Activated T-cell treated with anti-CD3 and anti-CD28 coated beads for 1 hour (primary cell): ENCODE measurements at regions not wholly inside any gene's neighbourhood (a gene's known extent, or its start where the extent isn't known, plus 50 kb on each side); places are given as distances from the start of the nearest gene placed in this dataset.
"Not testable (repeated sequence)": the region's sequence is repeated elsewhere in the genome, so short reads cannot be mapped to it uniquely, and the experiment has no call there.

Experiments used
- DNase-seq: peaks from one replicate; pipeline ENCODE4 v3.0.0-alpha.2; 2020; ENCODE audit warnings: low read depth

DNA sequence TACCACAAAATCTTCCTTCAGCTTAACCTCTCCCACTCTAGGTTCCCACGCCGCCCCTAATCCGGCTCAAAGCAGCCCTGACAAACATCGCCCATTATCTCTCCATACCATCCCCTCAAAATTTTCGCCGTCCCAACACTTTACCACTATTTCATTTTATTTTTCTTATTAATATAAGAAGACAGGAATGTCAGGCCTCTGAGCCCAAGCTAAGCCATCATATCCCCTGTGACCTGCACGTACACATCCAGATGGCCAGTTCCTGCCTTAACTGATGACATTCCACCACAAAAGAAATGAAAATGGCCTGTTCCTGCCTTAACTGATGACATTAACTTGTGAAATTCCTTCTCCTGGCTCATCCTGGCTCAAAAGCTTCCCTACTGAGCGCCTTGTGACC lies 243.4 kb upstream of the PROK2 start:
- DNase-seq: not testable (repeated sequence)

DNA sequence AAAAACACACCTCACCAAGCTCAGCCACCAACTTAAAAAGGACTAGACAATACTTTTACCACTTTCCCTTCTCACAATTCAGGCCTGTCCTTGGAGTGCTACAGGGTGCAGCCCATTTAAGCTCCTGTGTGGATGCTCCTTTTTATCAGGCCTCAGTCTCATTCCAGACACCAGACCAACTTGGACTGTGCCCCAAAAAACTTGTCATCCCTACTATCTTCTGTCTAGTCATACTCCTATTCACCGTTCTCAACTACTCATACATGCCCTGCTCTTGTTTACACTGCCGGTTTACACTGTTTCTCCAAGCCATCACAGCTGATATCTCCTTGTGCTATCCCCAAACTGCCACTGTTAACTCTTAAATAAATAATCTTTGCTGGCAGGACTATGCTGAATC lies 242.8 kb upstream of the PROK2 start:
- not testable (repeated sequence) for DNase-seq

DNA sequence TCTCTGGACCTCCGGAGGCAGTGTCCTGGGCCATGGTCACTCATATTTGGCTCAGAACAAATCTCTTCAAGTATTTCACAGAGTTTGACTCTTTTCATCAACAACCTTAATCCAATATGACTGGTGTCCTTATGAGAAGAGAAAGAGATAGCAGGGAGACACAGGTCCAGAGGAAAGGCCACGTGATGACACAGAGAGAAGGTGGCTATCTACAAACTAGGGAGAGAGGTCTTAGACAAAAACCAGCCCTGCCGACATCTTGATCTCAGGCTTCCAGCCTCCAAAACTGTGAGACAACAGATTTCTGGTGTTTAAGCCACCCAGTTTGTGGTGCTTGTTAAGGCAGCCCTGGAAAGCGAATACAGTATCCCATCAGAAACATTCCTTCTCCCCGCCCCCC lies 237.1 kb upstream of the PROK2 start:
- no peak for DNase-seq

DNA sequence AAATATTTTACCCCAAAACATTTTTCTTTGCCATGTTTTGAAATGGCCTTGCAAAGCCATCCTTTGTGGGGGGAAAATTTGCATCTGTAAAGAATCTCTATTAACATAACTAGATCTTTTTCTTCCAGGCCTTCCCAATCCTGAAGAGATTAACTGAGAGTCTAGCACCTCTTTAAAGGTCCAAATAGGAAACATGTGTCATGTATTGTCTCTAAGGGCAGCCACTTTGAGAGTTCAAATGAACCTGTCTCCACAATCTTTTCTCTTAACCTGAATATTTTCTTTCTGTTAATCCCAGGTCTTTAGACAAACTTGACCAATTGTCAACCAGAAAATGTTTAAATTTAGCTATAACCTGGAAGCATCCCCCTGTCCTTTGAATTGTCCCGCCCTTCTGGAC lies 236.6 kb upstream of the PROK2 start:
- no peak for DNase-seq

DNA sequence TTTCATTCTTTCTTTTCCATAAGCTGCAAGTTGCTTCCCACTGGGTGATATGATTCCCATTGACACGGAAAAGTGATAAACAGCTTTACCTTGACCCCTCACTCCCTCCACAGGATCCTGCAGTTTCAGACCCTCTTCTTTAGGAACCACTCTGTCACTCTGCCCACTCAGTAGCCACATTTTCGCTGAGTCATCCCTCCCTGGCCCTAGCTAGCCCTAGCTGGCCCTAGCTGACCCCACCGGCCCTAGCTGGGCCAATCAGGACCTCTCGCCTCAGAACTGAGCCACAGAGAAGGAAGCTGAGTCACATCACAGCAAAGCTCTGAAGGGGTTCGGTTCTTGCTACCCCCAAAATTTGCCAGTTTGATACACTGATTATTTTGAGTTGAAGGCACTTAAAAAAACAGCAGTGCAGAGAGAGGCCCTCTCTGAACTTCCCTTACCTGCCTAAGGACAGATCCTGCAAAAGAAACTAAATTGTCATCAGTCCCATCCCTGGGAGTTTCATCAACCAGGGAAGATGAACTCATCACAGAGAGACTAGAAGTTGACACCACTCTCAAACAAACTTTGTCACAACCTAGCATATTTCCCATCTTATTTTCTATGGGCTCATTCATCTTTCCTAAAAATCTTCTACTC lies 233.5 kb upstream of the PROK2 start:
- DNase-seq: no peak

DNA sequence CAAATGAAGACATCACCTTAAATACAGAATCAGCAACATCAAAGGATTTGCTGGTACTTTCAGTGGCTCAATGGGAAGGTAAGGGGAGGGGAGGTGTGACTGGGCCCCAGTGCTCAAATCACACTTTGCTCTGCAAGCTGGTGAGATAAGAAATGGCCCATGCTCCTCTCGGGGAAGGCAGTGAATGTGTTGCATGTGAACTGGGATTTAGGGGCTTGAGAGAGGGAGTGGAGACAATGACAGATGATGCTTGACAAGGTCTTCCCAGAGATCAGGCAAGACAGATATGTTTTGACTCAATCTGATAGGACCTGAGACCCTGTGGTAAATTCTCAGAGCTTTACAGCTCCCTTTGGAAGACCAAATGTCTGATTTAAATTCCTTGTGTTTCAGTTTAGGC lies 233.0 kb upstream of the PROK2 start:
- no peak for DNase-seq

DNA sequence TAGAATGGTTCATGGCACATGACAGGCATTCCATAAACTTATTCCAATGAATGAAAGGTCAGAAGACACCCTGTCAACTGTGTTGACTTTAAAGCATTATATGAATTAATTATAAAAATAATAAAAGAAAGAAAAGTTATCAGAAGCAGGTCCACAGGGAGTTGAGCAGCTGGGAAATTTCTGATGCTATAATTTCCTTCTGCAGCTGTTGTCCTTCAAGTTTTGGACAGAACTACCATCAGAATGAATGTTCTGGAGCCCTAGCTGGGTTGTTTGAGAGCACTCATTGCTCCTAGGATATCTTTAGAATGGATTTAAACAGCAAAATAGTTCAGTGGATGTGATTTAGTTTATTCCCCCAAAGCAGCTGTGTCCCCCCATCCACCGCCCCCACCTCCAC lies 232.4 kb upstream of the PROK2 start:
- DNase-seq: no peak

DNA sequence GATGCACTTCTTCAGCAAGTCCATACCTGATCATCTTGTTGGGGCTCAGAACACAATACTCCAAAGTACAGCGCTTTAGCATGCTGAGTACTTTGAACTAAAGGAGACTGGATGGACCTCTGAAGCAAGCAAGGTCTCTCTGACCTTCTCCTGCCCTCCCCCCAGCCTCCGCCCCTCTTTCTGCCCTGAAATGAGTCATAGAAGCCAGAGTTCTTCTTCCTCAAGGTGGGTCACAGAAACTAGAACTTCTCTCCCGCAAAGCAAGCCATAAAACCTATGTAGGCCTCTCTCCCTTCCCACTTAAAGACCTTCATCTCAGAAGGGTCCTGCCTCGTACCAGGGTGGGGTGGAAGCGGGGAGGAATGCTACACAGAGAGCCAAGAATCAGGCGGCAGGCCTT lies 230.5 kb upstream of the PROK2 start:
- DNase-seq: no peak

DNA sequence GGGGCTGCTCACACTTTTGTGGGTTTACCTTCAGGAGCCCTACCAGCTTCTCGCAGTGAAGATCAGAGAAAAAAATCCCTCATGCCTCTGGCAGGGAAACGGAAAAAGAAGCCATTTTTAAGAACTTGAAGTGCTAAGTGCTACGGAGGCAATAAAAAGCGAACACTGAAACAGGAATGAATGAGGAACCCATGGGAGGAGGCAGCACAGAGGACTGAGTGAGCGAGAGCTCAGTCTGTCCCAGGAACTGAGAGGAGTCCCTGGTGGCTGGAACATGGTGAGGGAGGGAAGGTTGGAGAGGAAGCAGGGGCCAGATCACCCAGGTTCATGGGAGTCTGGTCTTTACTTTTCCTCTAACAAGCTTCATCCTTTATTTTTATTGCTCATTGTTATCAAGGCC lies 228.1 kb upstream of the PROK2 start:
- DNase-seq: no peak

DNA sequence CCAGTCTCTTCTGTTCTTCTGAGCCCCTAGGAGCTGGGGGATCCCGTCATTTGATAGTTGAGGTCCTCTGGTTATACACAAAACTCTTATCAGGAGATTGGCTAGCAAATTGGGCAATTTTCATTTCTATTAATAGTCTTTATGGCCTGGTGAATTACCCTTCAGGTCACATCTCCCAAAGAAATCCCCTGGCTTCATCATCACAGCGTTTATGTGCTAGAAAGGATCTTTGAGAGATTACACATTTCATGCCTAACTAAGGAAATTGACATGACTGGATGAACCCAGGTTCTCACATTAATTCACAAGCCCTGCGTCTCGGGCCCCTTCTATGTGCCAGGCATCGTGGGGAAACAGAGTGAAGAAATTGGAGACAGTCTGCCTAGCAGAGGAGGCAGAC lies 227.4 kb upstream of the PROK2 start:
- DNase-seq: no peak

DNA sequence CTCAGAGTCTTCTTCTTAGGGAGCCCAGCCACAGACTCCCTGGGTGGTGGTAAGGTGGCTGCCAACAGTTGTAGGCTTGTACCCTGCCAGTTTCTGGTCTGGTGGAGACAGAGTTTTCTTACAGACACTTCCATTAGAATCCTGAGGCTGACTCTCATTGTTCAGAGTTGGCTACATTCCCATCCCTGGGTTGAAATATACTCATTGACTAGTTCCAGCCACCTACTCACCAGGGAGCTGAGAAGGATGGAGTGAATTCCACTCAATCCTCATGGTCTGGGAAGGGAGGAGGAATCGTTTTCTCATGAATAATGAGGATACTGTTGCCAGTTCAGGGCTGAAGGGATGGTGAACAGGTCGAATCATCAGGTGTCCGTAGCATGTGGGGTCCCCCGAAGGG lies 226.5 kb upstream of the PROK2 start:
- DNase-seq: no peak

DNA sequence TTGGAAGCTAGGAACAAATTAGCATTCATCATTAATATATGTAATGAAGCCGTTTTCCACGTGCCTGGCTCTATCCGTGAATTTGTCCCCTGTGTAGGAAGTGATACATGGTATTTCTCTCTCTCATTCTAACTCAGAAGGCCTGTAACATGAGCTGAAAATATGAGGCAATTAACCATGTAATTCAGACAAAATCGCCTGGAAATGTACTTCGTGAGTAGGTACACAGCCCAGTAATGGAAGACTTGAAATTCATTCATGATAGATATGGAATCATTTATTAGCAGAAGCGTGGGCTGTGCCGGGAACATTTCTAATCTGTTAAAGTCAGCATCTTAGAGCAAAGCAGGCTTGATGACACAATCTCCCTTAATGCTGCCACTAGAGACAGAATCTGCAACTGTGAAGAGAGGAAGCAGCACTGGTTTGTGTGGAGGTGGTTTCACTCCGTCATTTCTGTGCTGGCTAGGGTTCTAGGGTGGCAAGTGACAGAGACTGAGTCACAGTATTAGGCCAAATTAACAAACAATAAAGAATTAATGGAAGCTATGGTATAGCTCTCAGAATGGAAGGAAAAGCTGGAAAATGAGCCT lies 225.0 kb upstream of the PROK2 start:
- no peak for DNase-seq

DNA sequence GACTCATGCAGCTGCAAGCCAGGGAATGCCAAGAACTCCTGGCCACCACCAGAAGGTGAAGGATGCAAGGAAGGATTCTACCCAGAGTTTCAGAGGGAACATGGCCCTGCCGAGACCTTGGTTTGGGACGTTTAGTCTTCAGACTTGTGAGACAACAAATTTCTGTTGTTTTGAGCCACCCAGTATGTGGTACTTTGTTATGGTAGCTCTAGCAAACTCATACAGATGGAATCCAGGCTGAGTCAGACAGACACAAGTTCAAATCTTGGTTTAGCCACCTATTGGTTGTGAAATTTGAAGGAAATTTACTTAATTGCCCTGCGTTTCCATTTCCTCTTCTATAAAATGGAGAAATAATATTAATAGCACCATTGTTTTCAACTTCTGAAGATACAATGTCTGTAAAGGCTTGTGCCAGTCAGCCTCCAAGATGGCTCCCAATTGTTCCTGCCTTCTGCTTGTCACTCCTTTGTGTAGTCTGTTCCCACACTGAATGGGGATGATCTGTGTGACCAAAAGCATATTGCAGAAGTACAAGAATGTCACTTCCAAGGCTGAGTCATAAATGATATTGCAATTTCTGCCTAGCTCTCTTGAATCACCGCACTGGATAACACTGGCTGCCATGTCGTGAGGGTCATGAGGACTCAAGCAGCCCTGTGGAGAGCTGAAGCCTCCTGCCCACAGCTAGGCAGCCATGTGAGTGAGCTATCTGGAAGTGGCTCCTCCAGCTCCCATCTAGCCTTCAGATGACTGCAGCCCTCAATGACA lies 223.5 kb upstream of the PROK2 start:
- DNase-seq: no peak

DNA sequence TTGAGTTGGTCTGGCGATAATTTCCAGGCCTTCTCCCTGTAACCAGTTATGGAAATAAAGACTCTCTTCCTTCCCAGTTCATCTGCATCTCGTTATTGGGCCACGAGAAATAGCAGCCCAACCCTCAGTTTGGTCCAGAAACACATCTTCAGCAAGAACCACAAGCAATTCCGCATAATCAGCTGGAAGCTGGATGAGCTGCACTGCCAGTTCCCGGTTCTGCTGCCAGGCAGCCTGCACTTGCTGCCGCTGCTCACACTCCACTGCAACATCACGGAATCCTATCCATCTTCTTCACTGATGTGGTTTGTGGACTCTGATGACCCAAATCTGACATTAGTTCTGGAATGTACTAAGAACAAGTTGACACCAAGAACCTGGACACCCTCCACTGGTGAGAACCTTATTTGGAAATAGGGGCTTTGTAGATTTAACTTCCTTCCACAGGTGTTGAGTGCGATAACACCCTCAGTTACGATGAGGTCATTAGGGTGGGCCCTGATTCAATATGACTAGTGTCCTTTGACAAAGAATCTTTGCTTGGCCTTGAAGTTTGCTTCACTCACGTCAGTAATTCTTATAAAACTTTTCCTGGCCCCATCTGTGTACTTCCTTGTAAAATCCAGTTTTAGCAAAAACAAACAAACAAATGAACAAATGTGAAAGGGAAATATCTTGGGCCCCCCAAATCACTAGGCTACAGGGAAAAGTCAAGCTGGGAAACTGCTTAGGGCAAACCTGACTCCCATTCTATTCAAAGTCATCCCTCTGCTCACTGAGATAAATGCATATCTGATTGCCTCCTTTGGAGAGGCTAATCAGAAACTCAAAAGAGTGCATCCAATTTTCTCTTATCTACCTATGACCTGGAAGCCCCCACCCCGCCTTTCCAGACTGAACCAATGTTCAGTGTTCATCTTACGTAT lies 221.9 kb upstream of the PROK2 start:
- no peak for DNase-seq

DNA sequence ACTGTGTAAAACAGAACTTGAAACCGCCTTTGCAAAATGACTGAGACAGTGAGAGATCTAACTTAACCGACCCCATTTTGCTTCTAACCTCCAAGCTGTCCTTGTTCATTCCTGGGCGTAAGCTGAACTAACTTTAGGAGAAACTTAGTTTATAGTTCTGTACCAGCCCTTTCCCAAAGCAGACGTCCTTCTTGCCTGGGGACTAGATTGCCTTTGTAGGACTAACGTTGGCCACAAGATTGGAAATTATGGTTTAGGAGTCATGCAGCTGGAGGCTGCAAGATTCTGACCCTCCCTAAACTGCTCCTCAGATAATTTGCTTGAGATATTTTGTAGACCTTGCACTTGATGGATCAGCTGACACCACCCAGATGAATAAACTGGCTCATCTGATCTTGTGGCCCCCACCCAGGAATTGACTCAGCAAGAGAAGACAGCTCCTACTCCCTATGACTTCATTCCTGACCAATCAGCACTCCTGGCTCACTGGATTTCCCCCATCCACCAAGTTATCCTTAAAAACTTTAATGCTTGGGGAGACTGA lies 219.9 kb upstream of the PROK2 start:
- no peak for DNase-seq

DNA sequence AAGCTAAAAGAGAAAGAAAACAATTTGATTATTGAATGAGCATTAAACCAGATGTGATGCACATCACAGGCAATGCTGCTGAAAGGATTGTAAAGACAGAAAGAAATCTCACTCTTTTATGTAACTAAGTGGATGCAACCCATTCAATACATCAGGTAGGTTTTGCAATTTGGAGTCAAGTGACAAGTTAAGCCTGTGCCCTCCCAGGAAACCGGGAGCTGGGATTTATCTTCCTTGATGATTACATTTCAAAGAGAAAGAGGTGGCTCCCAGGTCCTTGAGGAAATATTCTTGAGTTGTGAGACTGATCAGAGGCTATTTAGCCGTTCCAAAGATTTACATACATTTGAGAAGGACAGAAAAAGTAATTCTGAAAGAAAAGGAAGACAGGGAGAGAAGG lies 219.0 kb upstream of the PROK2 start:
- DNase-seq: no peak

DNA sequence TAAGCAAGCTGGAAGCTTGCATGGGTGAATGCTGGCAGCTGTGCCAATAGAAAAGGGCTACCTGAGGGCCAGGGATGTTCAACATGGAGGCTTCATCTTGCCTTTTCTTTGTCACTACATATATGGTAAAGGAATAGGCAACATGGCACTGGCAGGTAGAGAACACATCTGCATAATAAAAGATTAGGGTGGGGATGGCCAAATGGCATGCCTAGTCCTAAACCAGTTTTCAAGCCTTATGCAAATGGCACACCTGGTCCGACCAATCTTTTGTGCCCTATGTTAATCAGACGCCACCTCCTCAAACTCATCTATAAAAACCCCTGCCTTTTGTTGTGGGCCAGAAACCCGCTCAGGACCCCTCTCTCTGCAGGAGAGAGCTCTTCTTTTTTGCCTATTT lies 216.8 kb upstream of the PROK2 start:
- no peak for DNase-seq

DNA sequence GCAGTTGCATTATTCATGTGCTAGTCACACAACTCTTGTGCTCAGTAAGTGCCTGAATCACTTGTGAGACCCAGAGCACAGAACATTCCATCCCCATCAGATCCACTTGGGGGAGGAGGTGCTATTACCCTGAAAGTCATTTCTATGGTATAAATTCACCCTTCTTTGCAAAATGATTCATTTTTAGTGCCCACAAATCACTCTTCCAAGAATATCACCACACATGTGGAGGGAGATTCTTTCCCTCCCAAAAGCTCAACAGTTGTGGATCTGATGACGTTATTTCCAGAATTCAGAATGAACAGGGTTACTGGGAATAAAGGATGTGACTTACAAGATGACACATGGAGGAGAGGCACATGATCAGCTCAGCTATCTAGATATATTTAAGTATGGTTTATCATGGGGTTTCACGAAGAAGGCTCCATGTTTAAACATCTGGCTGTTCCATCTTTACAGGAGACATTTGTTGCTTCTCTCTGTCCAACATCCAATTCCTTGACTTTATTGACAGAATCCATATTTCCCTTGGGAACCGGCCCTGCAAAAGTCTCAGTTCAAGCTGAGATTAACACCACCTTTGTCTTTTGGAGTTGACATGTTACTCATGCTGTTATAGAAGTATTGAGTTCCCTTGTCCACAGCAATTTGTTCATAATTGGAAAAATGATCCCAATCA lies 214.2 kb upstream of the PROK2 start:
- no peak for DNase-seq

DNA sequence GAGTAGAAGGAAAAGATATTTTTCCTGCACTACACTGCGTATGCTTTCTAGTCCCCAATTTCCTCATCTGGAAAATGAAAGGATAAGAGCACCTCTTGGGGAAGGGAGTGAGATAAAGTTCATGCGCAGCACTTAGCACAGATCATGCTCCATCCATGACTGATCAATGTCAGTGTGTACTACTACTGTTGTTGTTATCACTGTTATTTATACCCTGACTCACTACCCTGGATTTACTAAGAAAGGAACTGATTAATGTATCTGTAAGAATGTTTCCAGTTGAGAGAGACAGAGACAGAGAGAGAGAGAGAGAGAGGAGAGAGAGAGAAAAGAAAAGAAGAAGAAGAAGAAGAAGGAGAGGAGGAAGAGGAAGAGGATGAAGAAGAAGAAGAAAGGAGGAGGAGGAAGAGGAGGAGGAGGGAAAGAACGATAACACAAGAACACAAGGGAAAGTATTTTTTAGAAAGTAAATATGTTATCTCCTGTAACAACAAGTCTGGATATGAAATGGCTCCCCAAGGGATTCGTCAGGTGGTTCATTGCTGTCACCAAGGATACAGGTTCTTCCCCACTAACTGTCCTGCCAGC lies 212.2 kb upstream of the PROK2 start:
- DNase-seq: no peak

DNA sequence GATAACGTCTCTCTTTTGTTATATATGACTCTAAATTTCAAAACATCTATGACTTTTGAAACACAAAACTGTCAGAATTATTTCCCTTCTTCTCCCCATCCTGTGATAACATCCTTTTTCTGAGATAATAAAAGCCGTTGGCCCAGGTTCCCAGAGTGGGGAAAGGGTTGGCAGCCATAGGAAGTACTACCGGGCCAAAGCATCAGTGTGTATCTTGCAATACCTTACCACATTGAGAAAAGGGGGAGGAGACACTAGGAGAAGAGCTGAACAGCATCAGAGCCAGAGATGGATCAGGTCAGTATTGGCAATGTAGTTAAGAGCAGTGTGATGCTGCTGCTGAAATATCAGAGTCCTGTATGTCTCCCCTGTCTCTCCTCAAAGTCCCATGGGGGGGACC lies 210.0 kb upstream of the PROK2 start:
- DNase-seq: no peak

DNA sequence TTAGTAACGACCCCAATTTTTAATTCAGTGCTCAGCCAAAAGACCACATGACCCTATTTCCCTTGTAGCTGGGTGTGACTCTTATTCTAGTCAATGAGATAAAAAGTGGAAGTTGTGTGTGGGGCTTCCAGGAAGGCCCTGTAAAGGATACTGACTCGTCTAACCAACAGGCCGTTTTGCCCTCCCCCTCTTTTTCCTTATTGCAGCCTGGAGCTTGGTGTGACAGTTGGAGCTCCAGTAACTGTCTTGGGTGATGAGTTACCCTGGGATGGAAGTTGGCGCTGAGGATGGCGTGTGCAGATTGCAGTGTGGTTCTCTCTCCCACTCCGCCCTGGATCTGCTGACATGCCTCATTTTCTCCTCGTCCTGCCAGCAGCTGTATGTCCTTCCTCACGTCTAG lies 209.3 kb upstream of the PROK2 start:
- DNase-seq: no peak
